IMR-90 (cell line): ENCODE measurements at regions not wholly inside any gene's neighbourhood (a gene's known extent, or its start where the extent isn't known, plus 50 kb on each side); places are given as distances from the start of the nearest gene placed in this dataset.

Experiments used
- ATAC-seq: fragments of 200-7000 bp; cut with Tn5 transposase; 2 replicates; pipeline ENCODE4 v1.9.1; 2020; ENCODE audit warnings: low read depth, mild to moderate bottlenecking, moderate library complexity
- BruUV-seq: library from RNA; stranded (reverse); fragments of 400-500 nt; replicated peaks from 2 replicates; lab custom pipeline; 2021; lab: Mats Ljungman, UMichigan
- CTCF ChIA-PET: fragments of 300-600 bp; formaldehyde crosslinking; extraction: SDS; loops from one replicate; lab custom pipeline; 2021; ENCODE audit warnings: antibody characterized with exemption; lab: Yijun Ruan, JAX
- POLR2A ChIA-PET: fragments of 300-600 bp; sonication (Branson Sonifier 250); formaldehyde crosslinking; loops from one replicate; lab custom pipeline; 2022; ENCODE audit warnings: antibody characterized with exemption; ENCODE audit not compliant: unreplicated experiment; lab: Charles Lee
- DNase-seq: peaks from one replicate; pipeline ENCODE4 v3.0.0; 2013
- H2AFZ ChIP-seq: replicated peaks from 2 replicates; pipeline ENCODE3; 2013; ENCODE audit warnings: low read length, mild to moderate bottlenecking; ENCODE audit not compliant: poor library complexity
- H2AK5ac ChIP-seq: 2 replicates; pipeline ENCODE4 v1.6.1; 2013; ENCODE audit warnings: low read depth, low read length, inconsistent platforms
- H2AK9ac ChIP-seq: replicated peaks from 2 replicates; pipeline ENCODE3; 2013; ENCODE audit warnings: mild to moderate bottlenecking, low read depth, low read length, moderate library complexity; ENCODE audit not compliant: poor library complexity
- H2BK120ac ChIP-seq: 2 replicates; pipeline ENCODE4 v1.6.1; 2013; ENCODE audit warnings: low read depth, low read length, inconsistent platforms
- H2BK15ac ChIP-seq: 3 replicates; pipeline ENCODE4 v1.6.1; 2013; ENCODE audit warnings: low read depth, low read length, inconsistent platforms
- H2BK20ac ChIP-seq: 2 replicates; pipeline ENCODE4 v1.6.1; 2013; ENCODE audit warnings: low read depth, mild to moderate bottlenecking, inconsistent platforms, low read length, moderate library complexity
- H2BK5ac ChIP-seq: 2 replicates; pipeline ENCODE4 v1.6.1; 2013; ENCODE audit warnings: mild to moderate bottlenecking, low read depth, low read length, inconsistent platforms; ENCODE audit not compliant: poor library complexity, severe bottlenecking
- H3K14ac ChIP-seq: replicated peaks from 2 replicates; pipeline ENCODE4 v1.6.1; 2013; ENCODE audit warnings: low read depth, low read length, inconsistent platforms
- H3K18ac ChIP-seq: 2 replicates; pipeline ENCODE4 v1.6.1; 2013; ENCODE audit warnings: low read depth, low read length, control low read depth
- H3K23ac ChIP-seq: 2 replicates; pipeline ENCODE4 v1.6.1; 2013; ENCODE audit warnings: low read depth, low read length, inconsistent platforms
- H3K27ac ChIP-seq: 2 replicates; pipeline ENCODE4 v1.5.1; 2013; ENCODE audit warnings: mild to moderate bottlenecking, control low read depth, low read length; ENCODE audit not compliant: insufficient read depth
- H3K27me3 ChIP-seq: 2 replicates; pipeline ENCODE4 v1.6.1; 2013; ENCODE audit warnings: low read length; ENCODE audit not compliant: control insufficient read depth, insufficient read depth
- H3K36me3 ChIP-seq: 2 replicates; pipeline ENCODE4 v1.6.1; 2013; ENCODE audit warnings: low read length, mixed read lengths; ENCODE audit not compliant: control insufficient read depth, insufficient read depth
- H3K4ac ChIP-seq: 2 replicates; pipeline ENCODE4 v1.6.1; 2013; ENCODE audit warnings: low read depth, low read length, inconsistent platforms
- H3K4me1 ChIP-seq: 2 replicates; pipeline ENCODE4 v1.6.1; 2013; ENCODE audit warnings: low read length, mixed read lengths; ENCODE audit not compliant: control insufficient read depth, insufficient read depth
- H3K4me2 ChIP-seq: 2 replicates; pipeline ENCODE4 v1.6.1; 2013; ENCODE audit warnings: low read depth, mild to moderate bottlenecking, control low read depth, low read length, moderate library complexity
- H3K4me3 ChIP-seq: 2 replicates; pipeline ENCODE4 v1.5.1; 2013; ENCODE audit warnings: low read depth, mild to moderate bottlenecking, control low read depth, low read length, moderate library complexity; ENCODE audit not compliant: insufficient read depth
- H3K56ac ChIP-seq: 2 replicates; pipeline ENCODE4 v1.6.1; 2013; ENCODE audit warnings: low read length, inconsistent platforms; ENCODE audit not compliant: insufficient read depth; ENCODE audit errors: extremely low read depth
- H3K79me1 ChIP-seq, 2 experiments: 2 replicates each; pipeline ENCODE4 v1.6.1; 2013; ENCODE audit warnings: low read length in 2 of 2, inconsistent platforms in 1 of 2, low read depth in 1 of 2
- H3K9ac ChIP-seq: 2 replicates; pipeline ENCODE4 v1.6.1; 2013; ENCODE audit warnings: low read depth, low read length, control low read depth
- H3K9me1 ChIP-seq: 2 replicates; pipeline ENCODE4 v1.6.1; 2013; ENCODE audit warnings: low read length, inconsistent platforms; ENCODE audit not compliant: insufficient read depth
- H3K9me3 ChIP-seq: 2 replicates; pipeline ENCODE4 v1.6.1; 2013; ENCODE audit warnings: low read length; ENCODE audit not compliant: control insufficient read depth, insufficient read depth
- H4K20me1 ChIP-seq: 2 replicates; pipeline ENCODE4 v1.6.1; 2013; ENCODE audit warnings: low read length, inconsistent platforms; ENCODE audit not compliant: insufficient read depth
- H4K5ac ChIP-seq: 2 replicates; pipeline ENCODE4 v1.6.1; 2013; ENCODE audit warnings: mild to moderate bottlenecking, low read depth, low read length, control low read depth
- H4K8ac ChIP-seq, 2 experiments: 2 replicates each; pipeline ENCODE4 v1.6.1; 2013; ENCODE audit warnings: low read depth in 2 of 2, low read length in 2 of 2, control low read depth in 1 of 2, inconsistent platforms in 1 of 2
- H4K91ac ChIP-seq: 2 replicates; pipeline ENCODE4 v1.6.1; 2013; ENCODE audit warnings: low read depth, low read length, inconsistent platforms; ENCODE audit not compliant: insufficient read depth
- BHLHE40 ChIP-seq: fragments of 150-350 bp; IDR thresholded peaks from 2 replicates; pipeline ENCODE4 v1.6.1; 2016; ENCODE audit warnings: mild to moderate bottlenecking, low read depth, low read length
- CEBPB ChIP-seq: IDR thresholded peaks from 2 replicates; pipeline ENCODE4 v1.6.1; 2012; ENCODE audit warnings: low read depth, low read length, improper control_type of control experiment
- CHD1 ChIP-seq: IDR thresholded peaks from 2 replicates; pipeline ENCODE4 v1.6.1; 2012; ENCODE audit warnings: low read depth, low read length, improper control_type of control experiment
- FOS ChIP-seq: fragments of 150-350 bp; IDR thresholded peaks from 2 replicates; pipeline ENCODE4 v1.6.1; 2016; ENCODE audit warnings: low read depth, low read length
- MAZ ChIP-seq: IDR thresholded peaks from 2 replicates; pipeline ENCODE4 v1.6.1; 2012; ENCODE audit warnings: low read depth, mild to moderate bottlenecking, low read length, improper control_type of control experiment, moderate library complexity, borderline replicate concordance
- MXI1 ChIP-seq: IDR thresholded peaks from 2 replicates; pipeline ENCODE4 v1.6.1; 2012; ENCODE audit warnings: low read depth, mild to moderate bottlenecking, low read length, moderate library complexity, borderline replicate concordance
- NFE2L2 ChIP-seq: fragments of 150-350 bp; IDR thresholded peaks from 2 replicates; pipeline ENCODE4 v1.6.1; 2016; ENCODE audit warnings: low read depth, mild to moderate bottlenecking, low read length
- POLR2A ChIP-seq: IDR thresholded peaks from 2 replicates; pipeline ENCODE4 v1.6.1; 2012; ENCODE audit warnings: mild to moderate bottlenecking, low read depth, low read length
- RAD21 ChIP-seq: IDR thresholded peaks from 2 replicates; pipeline ENCODE4 v1.6.1; 2012; ENCODE audit warnings: low read length, improper control_type of control experiment
- RCOR1 ChIP-seq: IDR thresholded peaks from 2 replicates; pipeline ENCODE4 v1.6.1; 2012; ENCODE audit warnings: mild to moderate bottlenecking, low read length, improper control_type of control experiment; ENCODE audit not compliant: insufficient replicate concordance
- RFX5 ChIP-seq: IDR thresholded peaks from 2 replicates; pipeline ENCODE4 v1.8.0; 2012; ENCODE audit warnings: low read depth, mild to moderate bottlenecking, low read length, moderate library complexity
- SMC3 ChIP-seq: fragments of 150-350 bp; IDR thresholded peaks from 2 replicates; pipeline ENCODE4 v1.6.1; 2016; ENCODE audit warnings: low read depth, mild to moderate bottlenecking, antibody characterized with exemption, low read length, moderate library complexity
- WGBS, 2 experiments: methylation state at CpG; one replicate each; pipeline versions ENCODE4 v1.1.5 to v1.1.7; 2013; ENCODE audit warnings: missing lambda C conversion rate in 2 of 2; ENCODE audit not compliant: insufficient read length in 1 of 2; ENCODE audit errors: extremely low coverage in 2 of 2; 5-methylcytosine and 5-hydroxymethylcytosine counted together
- dilution Hi-C: fragments of 300-500 bp; cut with HindIII; formaldehyde crosslinking; loops from one replicate; pipeline ENCODE4 v1.14.3; 2018; ENCODE audit warnings: low sequenced_read_pairs; ENCODE audit not compliant: unreplicated experiment
- in situ Hi-C: fragments of 300-500 bp; cut with MboI; formaldehyde crosslinking; loops from 3 replicates; pipeline ENCODE4 v1.14.3; 2019; ENCODE audit warnings: low sequenced_read_pairs, inconsistent platforms, mixed read lengths
- intact Hi-C: fragments of 100-400 bp; cut with micrococcal nuclease; formaldehyde crosslinking; loops from 2 replicates; pipeline ENCODE4 v1.10.0; 2022
- TF ChIP-seq, protein P1 (sequence below): fragments of 150-350 bp; IDR thresholded peaks from 2 replicates; pipeline ENCODE4 v1.6.1; 2017; ENCODE audit warnings: mild to moderate bottlenecking, antibody characterized with exemption, low read length, low read depth
- TF ChIP-seq, protein P2 (sequence below): fragments of 150-350 bp; IDR thresholded peaks from 2 replicates; pipeline ENCODE4 v1.6.1; 2016; ENCODE audit warnings: low read depth, mild to moderate bottlenecking, low read length, moderate library complexity, borderline replicate concordance
- TF ChIP-seq, protein P3 (sequence below): conservative IDR thresholded peaks from 2 replicates; pipeline ENCODE4 v1.5.1; 2012; ENCODE audit warnings: mild to moderate bottlenecking, low read depth, low read length, improper control_type of control experiment

DNA sequence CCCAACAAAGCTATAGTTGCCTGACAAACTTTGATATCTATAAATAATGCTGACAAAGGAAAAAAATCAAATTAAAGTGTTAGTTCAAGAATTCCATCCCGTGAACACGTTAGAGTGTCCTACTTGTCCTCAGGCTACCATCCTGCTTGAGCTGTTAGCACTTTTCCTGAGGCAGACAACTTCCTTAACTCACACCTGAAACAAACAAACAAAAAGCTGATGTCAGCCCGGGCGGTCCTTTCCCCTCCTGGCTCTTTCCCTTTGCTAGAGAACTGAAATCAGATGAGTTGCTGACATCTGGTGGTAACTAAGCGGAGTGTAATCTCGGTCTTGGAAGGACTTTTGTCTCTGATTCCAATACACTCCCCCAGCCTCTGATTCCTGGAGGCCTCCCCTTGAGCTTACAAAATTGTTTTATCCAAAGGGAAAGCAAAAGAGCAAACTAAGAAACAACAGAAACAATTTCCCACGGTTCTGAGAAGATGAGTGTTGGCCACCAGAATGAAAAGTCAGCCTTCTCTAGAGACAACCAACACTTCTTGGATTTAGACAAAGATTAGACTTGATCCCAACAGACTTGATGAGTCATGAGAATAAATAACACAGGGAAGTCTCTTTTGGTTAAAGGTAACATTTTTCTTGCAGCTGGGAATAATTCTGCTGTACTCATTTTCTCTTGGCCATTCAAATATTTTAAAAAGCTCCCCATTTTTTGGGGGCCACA, 135.4 kb downstream of the PROX1 start:
- dilution Hi-C loops (no loop called here), in situ Hi-C loops (loop anchor here (10.0 kb wide), 3 partner anchors 748 to 998 kb away; no protein-coding TSS in a partner anchor), intact Hi-C loops (loop anchor here (1.0 to 10.0 kb wide), 5 partner anchors 136 to 1108 kb away; partner anchors contain the start of genes ANGEL2 and PROX1)
- Histone ChIP-seq H3K4me2 (peak overlapping the region; percentile 50), H2BK15ac (no peak overlapping the region), H3K9me3 (no peaks in the 10 kb centered on the region), H3K9ac (no peak overlapping the region), H3K36me3 (no peaks in the 10 kb centered on the region), H2BK20ac (no peak overlapping the region), H2AK9ac (no peak overlapping the region), H4K5ac (no peak overlapping the region), H3K56ac (no peak overlapping the region), H2BK120ac (no peak overlapping the region), H3K4me3 (no peak overlapping the region), H3K18ac (no peak overlapping the region), H3K27me3 (peaks cover 3% of the 10 kb centered on the region; the same call in 1 of the 2 replicates), H3K4ac (no peak overlapping the region), H2AK5ac (no peak overlapping the region), H4K20me1 (no peaks in the 10 kb centered on the region), H3K14ac (no peak overlapping the region), H3K23ac (no peak overlapping the region), H2AFZ (peak overlapping the region; percentile 58), H3K79me1 (no peaks in the 10 kb centered on the region), H3K4me1 (no peaks in the 10 kb centered on the region), H2BK5ac (no peak overlapping the region), H4K8ac (no peak overlapping the region), H3K27ac (no peak overlapping the region), H3K9me1 (no peaks in the 10 kb centered on the region), H4K91ac (no peak overlapping the region)
- WGBS, 2 experiments, result no CpG with 5 or more reads among the region's 7 CpGs
- BruUV-seq, result no TSS peak
- peak; percentile 87 for ATAC-seq
- DNase-seq, result peak; percentile 57
- POLR2A ChIA-PET, result interaction anchor here (0.5 to 0.6 kb wide), 2 partner anchors 17 to 1000 kb away, joined by 3 read pairs; no protein-coding TSS in a partner anchor
- CTCF ChIA-PET, result interaction anchor here (0.6 to 1.8 kb wide), 8 partner anchors 139 to 1000 kb away, joined by 3 to 11 read pairs (median 3); no protein-coding TSS in a partner anchor
- TF ChIP-seq, protein P1, sequence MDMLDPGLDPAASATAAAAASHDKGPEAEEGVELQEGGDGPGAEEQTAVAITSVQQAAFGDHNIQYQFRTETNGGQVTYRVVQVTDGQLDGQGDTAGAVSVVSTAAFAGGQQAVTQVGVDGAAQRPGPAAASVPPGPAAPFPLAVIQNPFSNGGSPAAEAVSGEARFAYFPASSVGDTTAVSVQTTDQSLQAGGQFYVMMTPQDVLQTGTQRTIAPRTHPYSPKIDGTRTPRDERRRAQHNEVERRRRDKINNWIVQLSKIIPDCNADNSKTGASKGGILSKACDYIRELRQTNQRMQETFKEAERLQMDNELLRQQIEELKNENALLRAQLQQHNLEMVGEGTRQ, result no peak
- TF ChIP-seq RAD21 (peak; percentile 71), SMC3 (peak; percentile 72), RCOR1 (no peak), FOS (no peak), MAZ (no peak), MXI1 (no peak), CHD1 (no peak), NFE2L2 (no peak), RFX5 (no peak), BHLHE40 (no peak), CEBPB (no peak), POLR2A (no peak)
- TF ChIP-seq, protein P2, sequence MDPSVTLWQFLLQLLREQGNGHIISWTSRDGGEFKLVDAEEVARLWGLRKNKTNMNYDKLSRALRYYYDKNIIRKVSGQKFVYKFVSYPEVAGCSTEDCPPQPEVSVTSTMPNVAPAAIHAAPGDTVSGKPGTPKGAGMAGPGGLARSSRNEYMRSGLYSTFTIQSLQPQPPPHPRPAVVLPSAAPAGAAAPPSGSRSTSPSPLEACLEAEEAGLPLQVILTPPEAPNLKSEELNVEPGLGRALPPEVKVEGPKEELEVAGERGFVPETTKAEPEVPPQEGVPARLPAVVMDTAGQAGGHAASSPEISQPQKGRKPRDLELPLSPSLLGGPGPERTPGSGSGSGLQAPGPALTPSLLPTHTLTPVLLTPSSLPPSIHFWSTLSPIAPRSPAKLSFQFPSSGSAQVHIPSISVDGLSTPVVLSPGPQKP, result no peak
- TF ChIP-seq, protein P3, sequence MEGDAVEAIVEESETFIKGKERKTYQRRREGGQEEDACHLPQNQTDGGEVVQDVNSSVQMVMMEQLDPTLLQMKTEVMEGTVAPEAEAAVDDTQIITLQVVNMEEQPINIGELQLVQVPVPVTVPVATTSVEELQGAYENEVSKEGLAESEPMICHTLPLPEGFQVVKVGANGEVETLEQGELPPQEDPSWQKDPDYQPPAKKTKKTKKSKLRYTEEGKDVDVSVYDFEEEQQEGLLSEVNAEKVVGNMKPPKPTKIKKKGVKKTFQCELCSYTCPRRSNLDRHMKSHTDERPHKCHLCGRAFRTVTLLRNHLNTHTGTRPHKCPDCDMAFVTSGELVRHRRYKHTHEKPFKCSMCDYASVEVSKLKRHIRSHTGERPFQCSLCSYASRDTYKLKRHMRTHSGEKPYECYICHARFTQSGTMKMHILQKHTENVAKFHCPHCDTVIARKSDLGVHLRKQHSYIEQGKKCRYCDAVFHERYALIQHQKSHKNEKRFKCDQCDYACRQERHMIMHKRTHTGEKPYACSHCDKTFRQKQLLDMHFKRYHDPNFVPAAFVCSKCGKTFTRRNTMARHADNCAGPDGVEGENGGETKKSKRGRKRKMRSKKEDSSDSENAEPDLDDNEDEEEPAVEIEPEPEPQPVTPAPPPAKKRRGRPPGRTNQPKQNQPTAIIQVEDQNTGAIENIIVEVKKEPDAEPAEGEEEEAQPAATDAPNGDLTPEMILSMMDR, result peak; percentile 63
